H9 (cell line): ENCODE measurements at regions not wholly inside any gene's neighbourhood (a gene's known extent, or its start where the extent isn't known, plus 50 kb on each side); places are given as distances from the start of the nearest gene placed in this dataset.

Experiments
- DNase-seq: peaks from one replicate; pipeline ENCODE4 v3.0.0-alpha.2; 2017
- H2AFZ ChIP-seq: one replicate; pipeline ENCODE4 v1.6.1; 2013; ENCODE audit warnings: mild to moderate bottlenecking, low read length, control low read depth, moderate library complexity
- H2AK5ac ChIP-seq: 2 replicates; pipeline ENCODE4 v1.6.1; 2013; ENCODE audit warnings: low read length, control low read depth, mixed read lengths; ENCODE audit not compliant: insufficient read length
- H2BK120ac ChIP-seq: one replicate; pipeline ENCODE4 v1.6.1; 2013; ENCODE audit warnings: low read depth, mild to moderate bottlenecking, low read length, control low read depth, inconsistent platforms; ENCODE audit not compliant: poor library complexity, severe bottlenecking
- H2BK12ac ChIP-seq: 2 replicates; pipeline ENCODE4 v1.6.1; 2013; ENCODE audit warnings: low read length, control low read depth, mixed read lengths, low read depth; ENCODE audit not compliant: insufficient read length
- H2BK15ac ChIP-seq: 2 replicates; pipeline ENCODE4 v1.6.1; 2013; ENCODE audit warnings: low read depth, low read length, control low read depth
- H2BK20ac ChIP-seq: one replicate; pipeline ENCODE4 v1.6.1; 2013; ENCODE audit warnings: low read depth, mild to moderate bottlenecking, low read length, control low read depth, inconsistent platforms; ENCODE audit not compliant: poor library complexity, severe bottlenecking
- H2BK5ac ChIP-seq: 2 replicates; pipeline ENCODE4 v1.6.1; 2013; ENCODE audit warnings: low read length, control low read depth, mixed read lengths; ENCODE audit not compliant: insufficient read length
- H3K14ac ChIP-seq: 2 replicates; pipeline ENCODE4 v1.6.1; 2013; ENCODE audit warnings: low read length, control low read depth; ENCODE audit not compliant: insufficient read depth
- H3K18ac ChIP-seq: 2 replicates; pipeline ENCODE4 v1.6.1; 2013; ENCODE audit warnings: low read depth, mild to moderate bottlenecking, mixed read lengths, low read length, control low read depth; ENCODE audit not compliant: insufficient read length
- H3K23ac ChIP-seq: 2 replicates; pipeline ENCODE4 v1.6.1; 2013; ENCODE audit warnings: low read length, control low read depth, mixed read lengths, low read depth; ENCODE audit not compliant: insufficient read length
- H3K23me2 ChIP-seq: 2 replicates; pipeline ENCODE4 v1.6.1; 2013; ENCODE audit warnings: low read depth, mild to moderate bottlenecking, mixed read lengths, low read length, control low read depth; ENCODE audit not compliant: insufficient read length, poor library complexity, severe bottlenecking
- H3K27ac ChIP-seq: 2 replicates; pipeline ENCODE4 v1.5.1; 2013; ENCODE audit warnings: low read length, control low read depth, mixed read lengths, low read depth; ENCODE audit not compliant: insufficient read length
- H3K27me3 ChIP-seq: 2 replicates; pipeline ENCODE4 v1.6.1; 2013; ENCODE audit warnings: low read length, control low read depth, inconsistent platforms; ENCODE audit not compliant: insufficient read depth
- H3K4ac ChIP-seq: 2 replicates; pipeline ENCODE4 v1.6.1; 2013; ENCODE audit warnings: low read depth, mild to moderate bottlenecking, control low read depth, inconsistent platforms, low read length, moderate library complexity
- H3K4me1 ChIP-seq: 2 replicates; pipeline ENCODE4 v1.6.1; 2013; ENCODE audit warnings: low read length, control low read depth, inconsistent platforms; ENCODE audit not compliant: insufficient read depth
- H3K4me2 ChIP-seq: 2 replicates; pipeline ENCODE4 v1.6.1; 2013; ENCODE audit warnings: low read length, control low read depth, mixed read lengths; ENCODE audit not compliant: insufficient read length, insufficient read depth
- H3K56ac ChIP-seq: 2 replicates; pipeline ENCODE4 v1.6.1; 2013; ENCODE audit warnings: low read depth, mild to moderate bottlenecking, mixed read lengths, low read length, control low read depth; ENCODE audit not compliant: insufficient read length
- H3K79me1 ChIP-seq: 2 replicates; pipeline ENCODE4 v1.6.1; 2013; ENCODE audit warnings: low read depth, mild to moderate bottlenecking, moderate library complexity, low read length, control low read depth, inconsistent platforms; ENCODE audit not compliant: insufficient read depth, poor library complexity, severe bottlenecking
- H3K79me2 ChIP-seq: 2 replicates; pipeline ENCODE4 v1.6.1; 2013; ENCODE audit warnings: low read length, control low read depth, inconsistent platforms; ENCODE audit not compliant: insufficient read depth
- H3K9ac ChIP-seq: 2 replicates; pipeline ENCODE4 v1.6.1; 2013; ENCODE audit warnings: low read length, control low read depth, mixed read lengths; ENCODE audit not compliant: insufficient read length; ENCODE audit errors: extremely low read depth
- H3K9me3 ChIP-seq: one replicate; pipeline ENCODE4 v1.6.1; 2013; ENCODE audit warnings: low read depth, low read length, inconsistent platforms; ENCODE audit not compliant: control insufficient read depth
- H3T11ph ChIP-seq: one replicate; pipeline ENCODE4 v1.6.1; 2013; ENCODE audit warnings: mild to moderate bottlenecking, low read length, control low read depth, inconsistent platforms
- H4K20me1 ChIP-seq: one replicate; pipeline ENCODE4 v1.6.1; 2013; ENCODE audit not compliant: control insufficient read depth, insufficient read length, insufficient read depth
- H4K5ac ChIP-seq: 2 replicates; pipeline ENCODE4 v1.6.1; 2013; ENCODE audit warnings: low read depth, mild to moderate bottlenecking, mixed read lengths, low read length, control low read depth; ENCODE audit not compliant: insufficient read length
- H4K8ac ChIP-seq: replicated peaks from 2 replicates; pipeline ENCODE4 v1.6.1; 2013; ENCODE audit warnings: low read length, control low read depth, mixed read lengths, low read depth; ENCODE audit not compliant: insufficient read length
- H4K91ac ChIP-seq: 2 replicates; pipeline ENCODE4 v1.6.1; 2013; ENCODE audit warnings: low read depth, mild to moderate bottlenecking, moderate library complexity, mixed read lengths, low read length, control low read depth; ENCODE audit not compliant: insufficient read length
- H3K27ac Mint-ChIP-seq, 3 experiments: 2 replicates in 2 of 3; 3 replicates in 1 of 3; pipeline ENCODE4 v1.8.0; 2020 to 2021; ENCODE audit warnings: mixed read lengths in 3 of 3, mild to moderate bottlenecking in 1 of 3, moderate library complexity in 1 of 3
- H3K27me3 Mint-ChIP-seq: 2 replicates; pipeline ENCODE4 v1.8.0; 2021; ENCODE audit warnings: low read depth, mild to moderate bottlenecking, moderate library complexity, mixed read lengths
- H3K36me3 Mint-ChIP-seq, 3 experiments: 2 replicates in 2 of 3; 3 replicates in 1 of 3; pipeline ENCODE4 v1.8.0; 2020 to 2021; ENCODE audit warnings: low read depth in 3 of 3, mixed read lengths in 3 of 3; ENCODE audit not compliant: insufficient read depth in 1 of 3
- H3K4me1 Mint-ChIP-seq, 2 experiments: 2 replicates each; pipeline ENCODE4 v1.8.0; 2020; ENCODE audit warnings: mixed read lengths in 2 of 2
- H3K4me3 Mint-ChIP-seq, 2 experiments: 2 replicates in 1 of 2; 3 replicates in 1 of 2; pipeline ENCODE4 v1.8.0; 2020 to 2021; ENCODE audit warnings: mild to moderate bottlenecking in 2 of 2, mixed read lengths in 2 of 2, moderate library complexity in 1 of 2
- H3K9me3 Mint-ChIP-seq, 2 experiments: 2 replicates in 1 of 2; 3 replicates in 1 of 2; pipeline ENCODE4 v1.8.0; 2020; ENCODE audit warnings: mild to moderate bottlenecking in 2 of 2, mixed read lengths in 2 of 2, moderate library complexity in 1 of 2
- CTCF ChIP-seq: fragments of 200-600 bp; sonication (generic); conservative IDR thresholded peaks from 3 replicates; pipeline ENCODE4 v1.8.0; 2021; ENCODE audit warnings: antibody characterized with exemption, mild to moderate bottlenecking
- WGBS: extraction: QIAGEN DNeasy Blood & Tissue Kit; methylation state at CpG from one replicate; pipeline ENCODE4 v1.1.7; 2013; ENCODE audit warnings: missing lambda C conversion rate, low lambda C conversion rate, mixed read lengths; ENCODE audit not compliant: insufficient read length; ENCODE audit errors: extremely low coverage; 5-methylcytosine and 5-hydroxymethylcytosine counted together

- H3K27ac Mint-ChIP-seq = no peak overlapping the region
- Histone ChIP-seq H4K20me1 (no peaks in the 10 kb centered on the region), H4K5ac (no peak overlapping the region), H2BK5ac (no peak overlapping the region), H3K27ac (no peak overlapping the region), H3K4ac (no peak overlapping the region), H3K56ac (no peak overlapping the region), H4K8ac (no peak overlapping the region), H3K23ac (no peak overlapping the region), H3K18ac (no peak overlapping the region), H3K4me2 (no peak overlapping the region), H3K9me3 (no peaks in the 10 kb centered on the region), H4K91ac (no peak overlapping the region), H3K9ac (no peak overlapping the region), H3K23me2 (no peaks in the 10 kb centered on the region), H2BK12ac (no peak overlapping the region), H3T11ph (no peak overlapping the region), H2AK5ac (no peak overlapping the region), H2BK15ac (no peak overlapping the region), H2BK20ac (no peak overlapping the region), H3K27me3 (no peaks in the 10 kb centered on the region), H2AFZ (no peak overlapping the region), H3K14ac (no peak overlapping the region), H3K4me1 (no peaks in the 10 kb centered on the region), H3K79me1 (no peaks in the 10 kb centered on the region), H2BK120ac (no peak overlapping the region), H3K79me2 (no peaks in the 10 kb centered on the region)
- no peak for TF ChIP-seq CTCF
- H3K4me1 Mint-ChIP-seq = 0 out of 4 replicates have a peak, but pooled peaks cover 2 to 5% of the 10 kb centered on the region in 2 experiments
- H3K36me3 Mint-ChIP-seq = peaks cover 0 to 2% (median 0%) of the 10 kb centered on the region in 3 experiments; a peak in 2 of 7 replicates
- no peak for DNase-seq
- WGBS = no CpG with 5 or more reads among the region's 2 CpGs
- H3K27me3 Mint-ChIP-seq = no peaks in the 10 kb centered on the region
- H3K9me3 Mint-ChIP-seq = peaks cover under 1 to 6% of the 10 kb centered on the region in 2 experiments
- no peak overlapping the region for H3K4me3 Mint-ChIP-seq
Observed at GRCh38 chr20:48090314-48090713, 305.0 kb upstream of the SULF2 start.
